Panc1 (cell line): ENCODE measurements at regions not wholly inside any gene's neighbourhood (a gene's known extent, or its start where the extent isn't known, plus 50 kb on each side); places are given as distances from the start of the nearest gene placed in this dataset.

Source experiments
- CTCF ChIP-seq: fragments of 450-650 bp; IDR thresholded peaks from 2 replicates; pipeline ENCODE4 v1.5.1; 2017; ENCODE audit warnings: mild to moderate bottlenecking
- REST ChIP-seq, 2 experiments: IDR thresholded peaks; 2 replicates each; pipeline ENCODE4 v1.6.1; 2011 to 2012; ENCODE audit warnings: low read depth in 2 of 2, control low read depth in 1 of 2, low read length in 1 of 2, mild to moderate bottlenecking in 1 of 2, moderate library complexity in 1 of 2; ENCODE audit not compliant: insufficient read depth in 1 of 2

- TF ChIP-seq CTCF (no peak), REST (IDR thresholded peaks at IDR 0.05; ENCODE audit: insufficient read depth in 1 of 2, low read depth in 2 of 2, low read length in 1 of 2) (no peak)
These were observed 378.1 kb downstream of the GABRG1 start for GRCh38 chr4:45745741-45746140.
